Activated CD4-positive, alpha-beta T cell treated with anti-CD3 and anti-CD28 coated beads for 36 hours (primary cell): ENCODE measurements at regions not wholly inside any gene's neighbourhood (a gene's known extent, or its start where the extent isn't known, plus 50 kb on each side); places are given as distances from the start of the nearest gene placed in this dataset.

Experiments
- ATAC-seq: fragments of 200-7000 bp; cut with Tn5 transposase; one replicate; pipeline ENCODE4 v1.10.0; 2021; ENCODE audit warnings: mild to moderate bottlenecking, moderate library complexity
- CTCF ChIA-PET: fragments of 350-600 bp; sonication (Branson Sonifier 250); formaldehyde crosslinking; loops from one replicate; lab custom pipeline; 2021; ENCODE audit warnings: antibody characterized with exemption; lab: Charles Lee
- POLR2A ChIA-PET: fragments of 350-600 bp; sonication (Branson Sonifier 250); formaldehyde crosslinking; loops from one replicate; lab custom pipeline; 2021; ENCODE audit warnings: antibody characterized with exemption, inconsistent platforms; lab: Charles Lee
- DNase-seq: peaks from one replicate; pipeline ENCODE4 v3.0.0-alpha.2; 2020
- H3K27ac Mint-ChIP-seq: one replicate; pipeline ENCODE4 v1.8.0; 2021; ENCODE audit warnings: mixed read lengths
- H3K27me3 Mint-ChIP-seq: one replicate; pipeline ENCODE4 v1.8.0; 2021; ENCODE audit warnings: mixed read lengths
- H3K36me3 Mint-ChIP-seq: one replicate; pipeline ENCODE4 v1.8.0; 2021; ENCODE audit warnings: low read depth, mixed read lengths
- H3K4me1 Mint-ChIP-seq: one replicate; pipeline ENCODE4 v1.8.0; 2021; ENCODE audit warnings: mixed read lengths
- H3K4me3 Mint-ChIP-seq: one replicate; pipeline ENCODE4 v1.8.0; 2021; ENCODE audit warnings: mild to moderate bottlenecking, moderate library complexity, mixed read lengths
- H3K9me3 Mint-ChIP-seq: one replicate; pipeline ENCODE4 v1.8.0; 2021; ENCODE audit warnings: low read depth, mixed read lengths
- intact Hi-C, 2 experiments: fragments of 100-400 bp; cut with DNase I in 1 of 2; cut with micrococcal nuclease in 1 of 2; formaldehyde crosslinking; loops; one replicate each; pipeline versions ENCODE4 v1.14.2 to v1.15.1; 2022 to 2024; cut with DNase I, micrococcal nuclease

DNA sequence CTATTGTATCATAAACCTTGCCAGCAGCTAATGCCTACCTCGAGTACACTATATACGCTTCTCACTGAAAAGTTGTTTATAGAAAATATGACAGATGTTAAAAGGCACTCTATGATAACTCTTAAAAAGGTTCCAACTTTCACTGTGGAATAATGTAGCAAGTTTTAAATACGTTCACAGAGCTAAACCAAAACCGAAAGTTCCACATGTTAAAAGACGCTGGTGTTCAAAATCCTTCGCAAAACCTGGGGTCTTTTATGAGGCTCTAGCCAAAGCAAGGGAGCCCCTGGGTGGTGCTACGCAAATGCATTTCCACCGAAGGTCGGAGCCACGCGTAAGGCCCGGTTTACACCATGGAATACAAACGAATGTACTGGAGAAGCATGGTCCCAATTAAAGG, 103.7 kb upstream of the TENM3 start:
- ChIA-PET CTCF (interaction anchor here (0.7 kb wide), 1 partner anchor 387 kb away, joined by 4 read pairs; no protein-coding TSS in a partner anchor), POLR2A (interaction anchor here (0.6 kb wide), 1 partner anchor 609 kb away, joined by 3 read pairs; no protein-coding TSS in a partner anchor)
- Mint-ChIP-seq H3K36me3 (no peaks in the 10 kb centered on the region), H3K27ac (no peak overlapping the region), H3K9me3 (no peaks in the 10 kb centered on the region), H3K27me3 (peaks cover 53% of the 10 kb centered on the region), H3K4me1 (peaks cover 12% of the 10 kb centered on the region), H3K4me3 (peak overlapping the region; percentile 43)
- no peak for ATAC-seq
- DNase-seq: no peak
- intact Hi-C loops: no loop called here

DNA sequence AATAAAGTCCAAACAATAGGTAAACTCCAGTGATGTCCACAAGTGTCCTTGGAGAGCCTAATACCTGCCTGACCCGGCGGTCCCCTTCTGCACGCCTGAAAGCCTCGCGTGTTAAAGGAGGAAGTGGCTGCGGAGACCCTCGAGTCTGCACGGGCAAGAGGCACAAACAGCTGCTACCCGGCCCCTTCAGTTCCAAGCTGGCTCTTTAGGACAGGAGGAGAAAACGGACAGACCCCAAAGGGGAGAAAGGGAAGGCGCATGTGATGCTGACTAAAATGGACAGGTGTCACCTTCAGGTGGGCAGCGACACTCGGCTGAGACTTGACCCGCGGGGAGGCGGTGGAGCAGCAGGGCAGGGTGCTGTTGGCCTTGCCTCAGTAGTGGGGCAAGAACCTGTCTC, 102.7 kb upstream of the TENM3 start:
- no peak overlapping the region for H3K4me3 Mint-ChIP-seq
- H3K4me1 Mint-ChIP-seq: peaks cover 15% of the 10 kb centered on the region
- peaks cover 2% of the 10 kb centered on the region for H3K36me3 Mint-ChIP-seq
- ChIA-PET CTCF (no interaction called here), POLR2A (no interaction called here)
- DNase-seq (no peak), ATAC-seq (no peak)
- no peaks in the 10 kb centered on the region for H3K9me3 Mint-ChIP-seq
- H3K27ac Mint-ChIP-seq: no peak overlapping the region
- intact Hi-C loops: loop anchor here in 1 of 2 experiments (5.0 to 10.0 kb wide), 2 partner anchors 304 to 957 kb away; partner anchors contain the start of gene WWC2
- peaks cover 57% of the 10 kb centered on the region for H3K27me3 Mint-ChIP-seq

DNA sequence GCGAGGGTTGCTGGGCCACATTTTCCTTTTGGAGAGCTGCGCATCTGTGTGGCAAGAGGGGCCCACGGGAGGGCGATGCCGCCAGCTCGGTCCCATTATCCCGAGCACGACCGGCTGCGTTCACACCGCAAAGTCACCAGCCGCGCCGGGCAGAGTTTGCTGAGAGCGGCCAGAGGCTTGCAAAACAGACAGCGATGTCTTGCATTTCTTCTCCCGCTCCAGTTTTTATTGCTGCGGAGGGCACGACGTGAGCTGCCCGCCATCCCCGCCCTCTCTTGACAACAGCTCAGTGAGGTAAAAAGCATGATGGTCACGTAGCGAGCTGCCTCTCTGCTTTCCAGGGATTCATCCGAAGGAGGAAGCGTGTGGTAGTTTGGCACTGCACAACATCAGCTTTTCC, 102.1 kb upstream of the TENM3 start:
- no peak for ATAC-seq
- Mint-ChIP-seq H3K27ac (no peak overlapping the region), H3K27me3 (peaks cover 60% of the 10 kb centered on the region), H3K36me3 (peaks cover 2% of the 10 kb centered on the region), H3K4me3 (no peak overlapping the region), H3K4me1 (peaks cover 15% of the 10 kb centered on the region), H3K9me3 (no peaks in the 10 kb centered on the region)
- intact Hi-C loops: loop anchor here in 1 of 2 experiments (5.0 to 10.0 kb wide), 2 partner anchors 304 to 956 kb away; partner anchors contain the start of gene WWC2
- POLR2A ChIA-PET: no interaction called here
- CTCF ChIA-PET: no interaction called here
- peak; percentile 8 for DNase-seq

DNA sequence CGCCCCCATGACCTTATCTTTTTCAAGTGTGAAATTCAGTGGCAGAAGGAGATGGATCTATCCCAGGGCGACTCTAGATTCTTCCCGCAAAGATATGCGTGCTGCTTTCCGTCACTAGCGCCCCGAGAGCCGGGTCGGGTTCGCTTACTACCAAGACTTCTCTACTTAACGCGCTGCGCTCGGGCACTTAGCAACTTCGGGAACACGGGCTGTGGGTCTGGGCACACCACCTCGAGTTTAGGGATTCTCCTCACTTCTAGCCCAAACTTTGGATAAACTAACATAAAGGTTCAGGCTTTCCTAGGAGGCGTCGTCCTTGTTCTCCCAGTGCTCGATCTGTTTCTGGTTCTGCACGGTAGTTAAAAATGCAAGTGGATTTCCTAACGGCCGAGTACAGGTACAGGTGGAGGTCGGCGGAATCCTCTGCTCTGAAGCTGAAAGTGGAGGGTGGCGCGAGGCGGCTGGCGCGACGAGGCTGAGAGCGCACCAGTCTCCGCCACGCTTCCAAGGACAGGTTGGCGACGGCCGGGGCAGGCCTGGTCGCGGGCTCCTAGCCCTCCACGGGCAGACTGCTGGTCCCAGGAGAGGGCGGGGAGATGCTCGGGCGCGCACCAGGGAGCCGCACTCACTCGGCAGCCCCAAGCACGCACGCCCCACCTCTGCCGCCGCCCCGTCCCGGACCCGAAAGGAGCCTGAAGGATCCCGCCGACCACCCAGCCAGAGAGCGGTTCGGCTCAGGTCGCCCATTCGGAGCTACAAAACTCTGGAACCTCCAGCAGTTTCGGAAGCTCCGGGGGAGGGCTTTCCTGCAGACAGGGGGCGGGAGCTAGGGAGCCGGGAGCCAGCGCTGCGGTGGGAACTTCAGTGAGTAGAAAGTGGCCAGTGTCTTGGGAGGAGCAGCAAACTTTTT, 100.8 kb upstream of the TENM3 start:
- H3K27ac Mint-ChIP-seq: no peak overlapping the region
- no peak for ATAC-seq
- H3K9me3 Mint-ChIP-seq: no peaks in the 10 kb centered on the region
- H3K4me3 Mint-ChIP-seq: no peak overlapping the region
- H3K36me3 Mint-ChIP-seq: peaks cover 2% of the 10 kb centered on the region
- POLR2A ChIA-PET: no interaction called here
- intact Hi-C loops: loop anchor here in 1 of 2 experiments (5.0 to 10.0 kb wide), 2 partner anchors 302 to 955 kb away; partner anchors contain the start of gene WWC2
- H3K4me1 Mint-ChIP-seq: peaks cover 15% of the 10 kb centered on the region
- H3K27me3 Mint-ChIP-seq: peaks cover 62% of the 10 kb centered on the region
- CTCF ChIA-PET: no interaction called here
- peak; percentile 6 for DNase-seq

DNA sequence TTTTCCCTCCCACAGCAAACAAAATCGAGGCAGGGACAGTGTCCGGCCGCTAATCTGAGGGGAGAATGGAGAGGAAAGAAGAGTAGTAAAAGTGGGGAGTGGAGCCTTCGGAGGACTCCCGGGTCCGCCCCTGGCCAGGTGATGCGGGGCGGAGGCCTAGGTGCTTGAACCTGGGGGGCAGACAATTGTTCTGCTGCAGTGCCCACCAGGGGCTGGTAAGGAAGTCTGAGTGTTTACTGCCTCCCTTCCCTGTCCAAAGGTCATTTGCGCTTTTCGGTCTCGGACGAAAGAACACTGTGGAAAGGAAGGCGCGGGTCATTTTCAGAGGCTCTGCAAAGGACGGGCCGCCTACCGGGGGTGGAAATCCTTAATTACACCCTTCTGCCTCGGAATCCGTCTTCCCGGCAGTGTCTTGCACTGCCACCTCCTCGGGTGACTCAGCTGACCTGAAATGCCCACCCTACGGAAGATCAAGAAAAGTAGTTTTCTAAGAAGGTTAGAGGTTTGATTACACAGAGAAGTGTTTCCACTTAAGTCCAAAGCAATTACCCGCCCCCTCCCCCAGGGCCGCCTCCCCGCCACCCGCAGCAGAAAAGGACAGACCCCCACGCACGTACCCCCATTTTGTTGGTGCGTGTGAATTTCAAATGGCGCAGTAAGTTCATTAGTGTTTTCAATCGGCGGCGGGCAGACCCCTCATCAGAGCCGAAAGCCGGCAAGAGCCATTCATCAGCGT, 99.9 kb upstream of the TENM3 start:
- Mint-ChIP-seq H3K36me3 (peaks cover 2% of the 10 kb centered on the region), H3K4me1 (peaks cover 15% of the 10 kb centered on the region), H3K9me3 (no peaks in the 10 kb centered on the region), H3K4me3 (peak overlapping the region; percentile 55), H3K27me3 (peaks cover 59% of the 10 kb centered on the region), H3K27ac (no peak overlapping the region)
- no peak for ATAC-seq
- POLR2A ChIA-PET: no interaction called here
- CTCF ChIA-PET: no interaction called here
- intact Hi-C loops: loop anchor here in 1 of 2 experiments (5.0 to 10.0 kb wide), 2 partner anchors 302 to 954 kb away; partner anchors contain the start of gene WWC2
- peak; percentile 5 for DNase-seq

DNA sequence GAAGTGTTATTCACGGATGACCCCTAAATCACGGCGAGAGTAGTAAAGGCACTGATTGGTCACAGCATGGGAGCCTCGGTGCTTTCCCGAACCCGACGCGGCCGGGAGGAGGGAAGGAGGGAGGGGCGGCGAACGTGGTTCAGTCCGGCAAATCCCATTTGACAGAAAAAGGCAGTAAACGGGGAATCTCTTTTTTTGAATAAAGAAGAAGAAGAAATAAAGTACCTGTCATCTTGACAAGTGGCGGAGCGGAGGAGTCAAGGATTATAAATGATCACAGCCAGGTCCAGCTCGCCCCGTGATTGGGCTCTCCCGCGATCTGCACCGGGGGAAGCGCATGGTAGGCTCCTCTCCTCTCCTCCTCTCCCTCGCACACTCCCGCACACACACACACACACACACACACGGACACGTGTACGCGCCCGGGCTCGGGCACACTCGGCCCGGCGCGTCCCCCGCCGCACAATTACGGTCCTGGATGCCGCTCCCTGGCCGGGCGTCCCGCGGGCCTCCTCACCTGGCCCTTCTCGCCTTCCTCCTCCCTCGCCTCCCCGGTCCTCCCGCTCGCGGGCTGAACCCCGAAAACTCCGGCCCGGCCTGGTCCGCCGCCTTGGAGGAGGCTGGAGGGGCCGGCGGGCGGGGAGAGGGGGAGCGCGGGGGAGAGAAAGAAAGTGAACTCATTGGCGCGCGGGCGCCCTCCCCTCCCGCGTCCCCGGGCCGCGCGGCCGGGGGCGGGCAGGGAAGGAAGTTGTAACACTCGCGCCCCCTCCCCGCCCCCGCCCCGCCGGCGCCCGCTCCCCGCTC, 99.2 kb upstream of the TENM3 start:
- CTCF ChIA-PET: no interaction called here
- ATAC-seq: peak; percentile 30
- Mint-ChIP-seq H3K27ac (no peak overlapping the region), H3K27me3 (peaks cover 59% of the 10 kb centered on the region), H3K4me1 (peaks cover 15% of the 10 kb centered on the region), H3K9me3 (no peaks in the 10 kb centered on the region), H3K36me3 (peaks cover 2% of the 10 kb centered on the region), H3K4me3 (peak overlapping the region; percentile 55)
- intact Hi-C loops: loop anchor here in 1 of 2 experiments (5.0 to 10.0 kb wide), 2 partner anchors 301 to 953 kb away; partner anchors contain the start of gene WWC2
- peak; percentile 17 for DNase-seq
- POLR2A ChIA-PET: no interaction called here

DNA sequence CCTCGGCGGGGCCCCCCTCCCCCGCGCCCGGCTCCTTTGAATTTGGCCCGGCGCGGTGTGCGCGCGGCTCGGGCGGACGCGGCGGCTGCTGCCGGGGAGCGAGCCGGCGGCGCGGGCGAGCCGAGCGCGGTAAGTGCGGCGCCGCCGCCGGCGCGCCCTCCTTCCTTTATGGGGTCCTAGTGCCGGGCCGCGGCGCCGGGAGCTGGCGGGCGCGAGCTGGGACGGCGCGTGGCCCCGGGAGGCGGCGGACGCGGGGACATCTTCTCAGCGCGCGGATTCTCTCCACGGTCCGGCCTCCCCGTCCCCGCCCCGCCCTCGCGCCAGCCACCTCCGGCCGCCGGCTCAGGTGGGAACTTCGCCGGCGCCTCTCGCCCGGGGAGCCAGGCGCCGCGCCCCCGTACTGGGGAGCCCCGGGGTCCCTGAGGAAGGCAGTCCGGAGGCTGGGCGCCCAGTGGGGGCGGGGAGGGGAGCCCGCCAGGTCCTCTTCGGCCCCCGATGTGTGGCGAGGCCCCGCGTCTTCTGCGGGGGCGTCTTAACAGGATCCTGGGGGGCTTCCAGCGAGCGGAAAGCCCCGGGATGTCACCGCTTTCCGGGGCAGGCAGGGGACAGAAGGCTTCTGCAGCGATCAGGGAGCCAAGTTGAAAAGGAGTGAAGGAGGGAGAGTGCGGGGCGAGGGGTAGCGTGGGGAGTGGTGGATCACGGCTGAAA, 98.4 kb upstream of the TENM3 start:
- H3K36me3 Mint-ChIP-seq: peaks cover 2% of the 10 kb centered on the region
- CTCF ChIA-PET: no interaction called here
- peaks cover 56% of the 10 kb centered on the region for H3K27me3 Mint-ChIP-seq
- peaks cover 15% of the 10 kb centered on the region for H3K4me1 Mint-ChIP-seq
- no peak overlapping the region for H3K27ac Mint-ChIP-seq
- no peaks in the 10 kb centered on the region for H3K9me3 Mint-ChIP-seq
- POLR2A ChIA-PET: no interaction called here
- ATAC-seq (peak; percentile 23), DNase-seq (no peak)
- intact Hi-C loops: loop anchor here in 1 of 2 experiments (5.0 to 10.0 kb wide), 2 partner anchors 300 to 953 kb away; partner anchors contain the start of gene WWC2
- peak overlapping the region; percentile 63 for H3K4me3 Mint-ChIP-seq

DNA sequence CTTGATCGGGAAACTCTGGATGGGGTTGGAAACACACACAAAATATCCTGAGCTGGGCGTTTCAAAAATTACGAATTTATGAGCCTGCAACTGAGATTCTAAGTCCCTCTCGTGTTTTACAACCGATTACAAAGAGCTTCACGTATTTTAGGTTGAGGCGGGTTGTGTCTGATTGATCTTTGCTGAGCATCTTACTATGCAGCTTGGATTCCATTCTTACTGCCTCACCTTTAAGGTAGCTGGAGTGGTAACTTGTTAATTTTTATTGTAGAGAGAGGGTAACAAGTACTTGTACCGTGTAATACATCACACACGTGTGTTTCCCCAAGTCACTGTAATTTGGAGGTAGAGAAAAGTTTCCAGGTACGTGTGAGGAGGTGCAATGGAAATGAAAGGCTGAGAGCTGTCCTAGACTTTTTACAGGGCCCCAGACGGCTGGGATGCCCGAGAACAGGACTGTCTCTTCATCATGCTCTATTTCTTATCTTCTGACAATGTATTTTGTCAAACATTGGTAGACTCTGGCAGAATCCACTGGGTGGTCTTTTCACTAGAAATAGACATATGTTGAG, 97.8 kb upstream of the TENM3 start:
- Mint-ChIP-seq H3K9me3 (no peaks in the 10 kb centered on the region), H3K27me3 (peaks cover 56% of the 10 kb centered on the region), H3K4me1 (peaks cover 15% of the 10 kb centered on the region), H3K27ac (no peak overlapping the region), H3K36me3 (peaks cover 2% of the 10 kb centered on the region), H3K4me3 (peak overlapping the region; percentile 63)
- no peak for DNase-seq
- POLR2A ChIA-PET: no interaction called here
- no peak for ATAC-seq
- intact Hi-C loops: loop anchor here in 1 of 2 experiments (10.0 kb wide), 1 partner anchor 299 kb away; no protein-coding TSS in a partner anchor
- CTCF ChIA-PET: no interaction called here

DNA sequence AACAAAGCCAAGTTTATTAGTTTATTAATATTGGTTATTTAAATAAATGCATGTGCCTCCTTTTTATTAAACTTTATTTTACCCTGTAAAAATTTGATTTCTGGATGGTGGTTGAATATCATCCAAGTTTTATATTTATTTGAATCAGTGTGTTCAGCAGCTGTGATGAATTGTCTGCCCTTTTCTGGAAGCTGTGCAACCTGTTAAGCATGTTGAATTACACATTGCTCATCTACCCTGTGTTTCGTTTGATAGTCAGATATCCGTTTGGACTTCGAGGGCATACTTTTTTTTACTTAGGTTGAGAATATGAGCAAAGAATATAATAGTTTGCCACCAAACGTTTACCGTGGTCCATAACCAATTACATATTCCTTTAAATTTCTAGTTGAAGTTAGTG, 95.8 kb upstream of the TENM3 start:
- DNase-seq: no peak
- CTCF ChIA-PET: no interaction called here
- POLR2A ChIA-PET: no interaction called here
- ATAC-seq: no peak
- intact Hi-C loops: loop anchor here in 1 of 2 experiments (10.0 kb wide), 1 partner anchor 297 kb away; no protein-coding TSS in a partner anchor
- no peak overlapping the region for H3K4me3 Mint-ChIP-seq
- H3K9me3 Mint-ChIP-seq: no peaks in the 10 kb centered on the region
- peaks cover 15% of the 10 kb centered on the region for H3K4me1 Mint-ChIP-seq
- H3K27ac Mint-ChIP-seq: no peak overlapping the region
- H3K36me3 Mint-ChIP-seq: peaks cover 2% of the 10 kb centered on the region
- peaks cover 43% of the 10 kb centered on the region for H3K27me3 Mint-ChIP-seq

DNA sequence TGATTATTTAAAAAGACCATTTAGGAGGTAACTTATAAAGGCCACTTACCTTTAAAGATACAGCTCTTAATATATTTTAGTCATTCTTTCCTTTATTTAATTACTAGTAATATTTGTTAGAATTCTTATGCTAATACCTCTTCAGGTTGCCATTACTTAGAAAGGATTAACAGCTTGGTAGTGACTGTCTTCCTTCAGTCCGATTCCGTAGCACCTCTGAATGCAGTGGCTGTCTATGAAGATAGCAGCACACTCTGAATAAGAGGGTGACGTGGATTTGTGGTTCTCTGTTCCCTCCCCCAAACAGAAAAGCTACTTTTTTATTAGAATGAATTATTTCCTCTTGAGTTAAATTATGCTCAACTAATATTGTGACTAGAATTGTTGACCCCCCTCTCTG, 92.6 kb upstream of the TENM3 start:
- no peak overlapping the region for H3K27ac Mint-ChIP-seq
- ChIA-PET CTCF (no interaction called here), POLR2A (interaction anchor here (0.7 kb wide), 1 partner anchor 191 kb away, joined by 4 read pairs; no protein-coding TSS in a partner anchor)
- H3K4me1 Mint-ChIP-seq: no peaks in the 10 kb centered on the region
- no peak overlapping the region for H3K4me3 Mint-ChIP-seq
- no peaks in the 10 kb centered on the region for H3K9me3 Mint-ChIP-seq
- H3K36me3 Mint-ChIP-seq: no peaks in the 10 kb centered on the region
- no peak for ATAC-seq
- no peak for DNase-seq
- intact Hi-C loops: no loop called here
- H3K27me3 Mint-ChIP-seq: peaks cover 22% of the 10 kb centered on the region
